GM12874 (cell line): ENCODE measurements at regions not wholly inside any gene's neighbourhood (a gene's known extent, or its start where the extent isn't known, plus 50 kb on each side); places are given as distances from the start of the nearest gene placed in this dataset.

Experiments
- TF ChIP-seq, protein P1 (sequence below): IDR thresholded peaks from 2 replicates; pipeline ENCODE4 v1.5.1; 2011; ENCODE audit warnings: low read depth, mild to moderate bottlenecking, control low read depth, low read length, moderate library complexity; ENCODE audit not compliant: insufficient read depth

- TF ChIP-seq, protein P1, sequence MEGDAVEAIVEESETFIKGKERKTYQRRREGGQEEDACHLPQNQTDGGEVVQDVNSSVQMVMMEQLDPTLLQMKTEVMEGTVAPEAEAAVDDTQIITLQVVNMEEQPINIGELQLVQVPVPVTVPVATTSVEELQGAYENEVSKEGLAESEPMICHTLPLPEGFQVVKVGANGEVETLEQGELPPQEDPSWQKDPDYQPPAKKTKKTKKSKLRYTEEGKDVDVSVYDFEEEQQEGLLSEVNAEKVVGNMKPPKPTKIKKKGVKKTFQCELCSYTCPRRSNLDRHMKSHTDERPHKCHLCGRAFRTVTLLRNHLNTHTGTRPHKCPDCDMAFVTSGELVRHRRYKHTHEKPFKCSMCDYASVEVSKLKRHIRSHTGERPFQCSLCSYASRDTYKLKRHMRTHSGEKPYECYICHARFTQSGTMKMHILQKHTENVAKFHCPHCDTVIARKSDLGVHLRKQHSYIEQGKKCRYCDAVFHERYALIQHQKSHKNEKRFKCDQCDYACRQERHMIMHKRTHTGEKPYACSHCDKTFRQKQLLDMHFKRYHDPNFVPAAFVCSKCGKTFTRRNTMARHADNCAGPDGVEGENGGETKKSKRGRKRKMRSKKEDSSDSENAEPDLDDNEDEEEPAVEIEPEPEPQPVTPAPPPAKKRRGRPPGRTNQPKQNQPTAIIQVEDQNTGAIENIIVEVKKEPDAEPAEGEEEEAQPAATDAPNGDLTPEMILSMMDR = no peak
These were observed 443.5 kb downstream of the SOX6 start for GRCh38 chr11:15912825-15913224.

DNA sequence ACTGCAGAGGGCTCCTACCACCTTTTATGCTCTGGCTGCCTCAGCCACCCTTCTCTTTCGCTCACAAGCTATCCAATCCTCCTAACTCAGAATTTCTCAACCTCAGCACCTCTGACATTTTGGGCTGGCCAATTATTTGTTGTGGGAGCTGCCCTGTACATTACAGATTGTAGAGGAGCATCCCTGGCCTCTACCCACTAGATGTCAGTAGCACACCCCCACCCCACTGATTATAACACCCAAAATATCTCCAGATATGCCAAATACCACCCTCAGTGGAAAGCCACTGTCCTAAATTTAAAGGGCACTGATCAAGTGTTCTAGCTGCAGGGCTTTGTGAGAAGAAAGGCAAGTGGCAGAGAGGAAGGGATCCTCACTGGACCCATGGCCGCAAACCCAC, 443.1 kb downstream of the SOX6 start:
- TF ChIP-seq, protein P1 = no peak
